Testis (tissue), 2 donors: ENCODE measurements at regions not wholly inside any gene's neighbourhood (a gene's known extent, or its start where the extent isn't known, plus 50 kb on each side); places are given as distances from the start of the nearest gene placed in this dataset.

Experiments
- CTCF ChIP-seq, 3 experiments: fragments of 450-650 bp in 2 of 3; fragments of 200-600 bp in 1 of 3; sonication (generic) in 1 of 3; IDR thresholded peaks; one replicate each; pipeline ENCODE4 v1.5.1; 2016 to 2019; ENCODE audit warnings: antibody characterized with exemption in 3 of 3, mild to moderate bottlenecking in 2 of 3, moderate library complexity in 1 of 3
- POLR2A ChIP-seq: fragments of 450-650 bp; IDR thresholded peaks from one replicate; pipeline ENCODE4 v1.6.1; 2017; ENCODE audit warnings: antibody characterized with exemption, mild to moderate bottlenecking, moderate library complexity

GRCh38 chr13:26117620-26118019, 65.8 kb upstream of the SHISA2 start:
- TF ChIP-seq POLR2A = no peak
- TF ChIP-seq CTCF (IDR thresholded peaks at IDR 0.05) = no peak
